ENCODE measurements at regions not wholly inside any gene's neighbourhood (a gene's known extent, or its start where the extent isn't known, plus 50 kb on each side); places are given as distances from the start of the nearest gene placed in this dataset.

DNA sequence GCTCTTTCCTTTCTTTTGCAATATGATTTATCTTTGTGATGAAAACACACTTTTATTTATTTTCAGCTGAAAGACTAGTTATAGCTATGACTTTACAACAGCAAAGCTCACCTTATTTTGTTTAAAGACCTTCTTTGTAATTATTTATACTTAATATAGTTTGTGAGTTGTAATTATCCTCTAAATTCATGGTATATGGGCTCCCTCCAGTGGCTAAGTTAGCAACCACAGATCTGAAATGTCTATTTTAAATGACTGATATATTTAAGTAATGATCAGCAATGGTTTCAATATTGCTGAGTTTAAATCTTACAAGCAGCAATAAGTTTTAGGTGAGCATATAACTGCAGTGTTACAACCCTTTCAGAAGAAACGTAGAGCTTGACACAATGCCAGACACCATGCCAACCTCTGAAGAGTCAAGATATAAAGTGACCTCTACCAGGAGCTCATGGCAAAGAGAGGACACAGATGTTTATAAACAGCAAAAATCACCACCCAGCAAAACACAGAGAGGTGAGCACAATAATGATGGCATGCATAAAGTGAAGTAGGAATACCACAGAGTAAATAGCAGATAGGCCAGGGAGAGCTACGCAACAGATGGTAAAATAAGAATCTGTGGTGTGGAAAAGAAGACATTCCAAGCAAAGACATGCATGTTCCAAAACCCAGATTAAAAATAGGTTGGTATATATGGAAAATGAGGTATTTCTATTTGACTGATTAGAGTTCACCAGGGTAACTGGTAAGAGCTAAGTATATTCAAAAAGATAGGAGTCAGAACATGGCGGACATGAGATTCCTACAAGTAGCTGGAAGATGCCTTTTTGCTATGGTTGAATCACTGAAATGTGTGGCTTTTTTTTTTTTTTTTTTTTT, 143.7 kb upstream of the ZNF385D start:
- no peak for FAIRE-seq
- CTCF ChIA-PET (ENCODE audit: low intra/inter-chr PET ratio) = no interaction called here
- ATAC-seq = no peak

More for the DNA sequence above, 143.7 kb upstream of the ZNF385D start:
- Histone ChIP-seq H4K20me1 (replicated peaks; ENCODE audit: control insufficient read depth, insufficient read depth, low read length) (no peaks in the 10 kb centered on the region), H3K9me1 (ENCODE audit: control insufficient read depth, insufficient read depth, low read length) (no peaks in the 10 kb centered on the region), H3K4me1 (replicated peaks in 1 of 2; ENCODE audit: control insufficient read depth in 2 of 2, insufficient read depth in 2 of 2, low read length in 2 of 2) (no peaks in the 10 kb centered on the region), H3K79me2 (ENCODE audit: control insufficient read depth, insufficient read depth, low read length) (no peaks in the 10 kb centered on the region), H3K27me3 (ENCODE audit: control insufficient read depth in 2 of 2, insufficient read depth in 2 of 2, low read length in 2 of 2) (no peaks in the 10 kb centered on the region), H2AFZ (ENCODE audit: low read depth, low read length) (no peak overlapping the region), H3K4me3 (no peak overlapping the region), H3K36me3 (ENCODE audit: control insufficient read depth, insufficient read depth, low read length) (no peaks in the 10 kb centered on the region), H3K9ac (ENCODE audit: insufficient read depth in 1 of 2, low read depth in 2 of 2, low read length in 2 of 2) (no peak overlapping the region), H3K4me2 (ENCODE audit: insufficient read depth, low read length) (no peak overlapping the region), H3K27ac (ENCODE audit: extremely low read depth, low read depth, low read length) (no peak overlapping the region), H3K9me3 (replicated peaks; ENCODE audit: control insufficient read depth, insufficient read depth, low read depth, low read length) (no peaks in the 10 kb centered on the region)
- in situ Hi-C loops (cut with MboI) = no loop called here
- POLR2A ChIA-PET = no interaction called here
- BruUV-seq (replicated peaks) = no TSS peak
- intact Hi-C loops (cut with micrococcal nuclease) = loop anchor here (10.0 kb wide), 2 partner anchors 1550 to 1670 kb away; no protein-coding TSS in a partner anchor
- WGBS (ENCODE audit: insufficient coverage, low coverage, missing lambda C conversion rate) = 0% methylated on average over 3 of the region's 3 CpGs
- peak in 1 of 4 experiments; percentile 1 for DNase-seq (ENCODE audit: extremely low read depth in 1 of 4, low spot score in 3 of 4)
- TF ChIP-seq ZNF175 (CRISPR knock-in tag; IDR thresholded peaks at IDR 0.05; ENCODE audit: low read depth) (no peak), CHD4 (IDR thresholded peaks at IDR 0.05; ENCODE audit: insufficient read depth, insufficient replicate concordance, low read depth, low read length, poor library complexity, severe bottlenecking) (no peak), CREBBP (IDR thresholded peaks at IDR 0.05; ENCODE audit: low read depth, low read length) (no peak), XRCC4 (IDR thresholded peaks at IDR 0.05; ENCODE audit: extremely low read depth, insufficient read depth, insufficient read length) (no peak), RAD21 (CRISPR knock-in tag; conservative IDR thresholded peaks at IDR 0.05 in 1 of 2, IDR thresholded peaks at IDR 0.05 in 1 of 2) (peak; percentile 39 to 52)
- TF ChIP-seq, protein P1, sequence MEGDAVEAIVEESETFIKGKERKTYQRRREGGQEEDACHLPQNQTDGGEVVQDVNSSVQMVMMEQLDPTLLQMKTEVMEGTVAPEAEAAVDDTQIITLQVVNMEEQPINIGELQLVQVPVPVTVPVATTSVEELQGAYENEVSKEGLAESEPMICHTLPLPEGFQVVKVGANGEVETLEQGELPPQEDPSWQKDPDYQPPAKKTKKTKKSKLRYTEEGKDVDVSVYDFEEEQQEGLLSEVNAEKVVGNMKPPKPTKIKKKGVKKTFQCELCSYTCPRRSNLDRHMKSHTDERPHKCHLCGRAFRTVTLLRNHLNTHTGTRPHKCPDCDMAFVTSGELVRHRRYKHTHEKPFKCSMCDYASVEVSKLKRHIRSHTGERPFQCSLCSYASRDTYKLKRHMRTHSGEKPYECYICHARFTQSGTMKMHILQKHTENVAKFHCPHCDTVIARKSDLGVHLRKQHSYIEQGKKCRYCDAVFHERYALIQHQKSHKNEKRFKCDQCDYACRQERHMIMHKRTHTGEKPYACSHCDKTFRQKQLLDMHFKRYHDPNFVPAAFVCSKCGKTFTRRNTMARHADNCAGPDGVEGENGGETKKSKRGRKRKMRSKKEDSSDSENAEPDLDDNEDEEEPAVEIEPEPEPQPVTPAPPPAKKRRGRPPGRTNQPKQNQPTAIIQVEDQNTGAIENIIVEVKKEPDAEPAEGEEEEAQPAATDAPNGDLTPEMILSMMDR (IDR thresholded peaks at IDR 0.05 in 2 of 3, conservative IDR thresholded peaks at IDR 0.05 in 1 of 3; ENCODE audit: insufficient read depth in 2 of 3, low read depth in 1 of 3, low read length in 3 of 3) = peak in 1 of 3 experiments; percentile 35; a peak in 2 of 6 replicates
